Neuronal stem cell (in vitro differentiated cells): ENCODE measurements at regions not wholly inside any gene's neighbourhood (a gene's known extent, or its start where the extent isn't known, plus 50 kb on each side); places are given as distances from the start of the nearest gene placed in this dataset.
A peak's percentile ranks its signal among the peaks of the same experiment; 100 is the strongest.

Experiments
- DNase-seq: peaks from one replicate; pipeline ENCODE4 v3.0.0-alpha.2; 2013; ENCODE audit warnings: low spot score
- H2AFZ ChIP-seq: one replicate; pipeline ENCODE4 v1.6.1; 2013; ENCODE audit warnings: mild to moderate bottlenecking, low read length, inconsistent platforms
- H2AK5ac ChIP-seq: 2 replicates; pipeline ENCODE4 v1.6.1; 2013; ENCODE audit warnings: low read depth, mild to moderate bottlenecking, inconsistent platforms, low read length, moderate library complexity, mixed read lengths
- H2BK120ac ChIP-seq: 2 replicates; pipeline ENCODE4 v1.6.1; 2013; ENCODE audit warnings: low read depth, mild to moderate bottlenecking, inconsistent platforms, low read length, moderate library complexity, mixed read lengths
- H2BK12ac ChIP-seq: one replicate; pipeline ENCODE4 v1.6.1; 2013; ENCODE audit warnings: low read length, inconsistent platforms
- H2BK15ac ChIP-seq: 2 replicates; pipeline ENCODE4 v1.6.1; 2013; ENCODE audit warnings: mild to moderate bottlenecking, low read length, inconsistent platforms, mixed read lengths
- H2BK5ac ChIP-seq: one replicate; pipeline ENCODE4 v1.6.1; 2013; ENCODE audit warnings: inconsistent platforms, mild to moderate bottlenecking, low read length, moderate library complexity
- H3K14ac ChIP-seq: one replicate; pipeline ENCODE4 v1.6.1; 2013; ENCODE audit warnings: low read length, inconsistent platforms
- H3K18ac ChIP-seq: 2 replicates; pipeline ENCODE4 v1.6.1; 2013; ENCODE audit warnings: low read length, inconsistent platforms
- H3K23ac ChIP-seq: 2 replicates; pipeline ENCODE4 v1.6.1; 2013; ENCODE audit warnings: low read depth, mild to moderate bottlenecking, mixed read lengths, low read length, inconsistent platforms; ENCODE audit not compliant: poor library complexity
- H3K27ac ChIP-seq: replicated peaks from 3 replicates; pipeline ENCODE4 v1.5.1; 2013; ENCODE audit warnings: low read length, inconsistent platforms
- H3K27me3 ChIP-seq, 3 experiments: 2 replicates each; pipeline ENCODE4 v1.6.1; 2013; ENCODE audit warnings: low read length in 3 of 3, mild to moderate bottlenecking in 2 of 3, inconsistent platforms in 1 of 3, low read depth in 1 of 3, mixed read lengths in 1 of 3, moderate library complexity in 1 of 3; ENCODE audit not compliant: control insufficient read depth in 3 of 3, insufficient read depth in 3 of 3
- H3K36me3 ChIP-seq, 2 donors: replicated peaks in 1 of 2; 2 replicates each; pipeline ENCODE4 v1.6.1; 2013; ENCODE audit warnings: low read length in 2 of 2; ENCODE audit not compliant: control insufficient read depth in 2 of 2, insufficient read depth in 2 of 2
- H3K4ac ChIP-seq: 2 replicates; pipeline ENCODE4 v1.6.1; 2013; ENCODE audit warnings: inconsistent platforms, mild to moderate bottlenecking, low read length, moderate library complexity
- H3K4me1 ChIP-seq, 2 donors: 1 replicate in 1 of 2; 2 replicates in 1 of 2; pipeline ENCODE4 v1.6.1; 2013; ENCODE audit warnings: low read length in 2 of 2, low read depth in 1 of 2; ENCODE audit not compliant: control insufficient read depth in 2 of 2, insufficient read depth in 1 of 2
- H3K4me2 ChIP-seq: one replicate; pipeline ENCODE4 v1.6.1; 2013; ENCODE audit warnings: mild to moderate bottlenecking, low read length, inconsistent platforms; ENCODE audit not compliant: insufficient read depth, poor library complexity, severe bottlenecking
- H3K4me3 ChIP-seq, 2 donors: 2 replicates each; pipeline ENCODE4 v1.5.1; 2013; ENCODE audit warnings: low read length in 2 of 2, mild to moderate bottlenecking in 2 of 2, inconsistent platforms in 1 of 2, moderate library complexity in 1 of 2
- H3K79me1 ChIP-seq: one replicate; pipeline ENCODE4 v1.6.1; 2013; ENCODE audit warnings: low read depth, mild to moderate bottlenecking, inconsistent platforms, low read length, moderate library complexity
- H3K9ac ChIP-seq: one replicate; pipeline ENCODE4 v1.6.1; 2013; ENCODE audit warnings: mild to moderate bottlenecking, low read depth, low read length, inconsistent platforms; ENCODE audit not compliant: poor library complexity
- H3K9me3 ChIP-seq, 2 donors: replicated peaks in 1 of 2; 2 replicates each; pipeline versions ENCODE3 to v1.6.1; 2013; ENCODE audit warnings: low read length in 2 of 2, mild to moderate bottlenecking in 2 of 2, inconsistent platforms in 1 of 2, low read depth in 1 of 2, mixed read lengths in 1 of 2, moderate library complexity in 1 of 2; ENCODE audit not compliant: control insufficient read depth in 2 of 2, insufficient read depth in 1 of 2
- H4K8ac ChIP-seq: one replicate; pipeline ENCODE4 v1.6.1; 2013; ENCODE audit warnings: low read depth, mild to moderate bottlenecking, inconsistent platforms, low read length, moderate library complexity
- H4K91ac ChIP-seq: one replicate; pipeline ENCODE4 v1.6.1; 2013; ENCODE audit warnings: low read length, low read depth, mild to moderate bottlenecking, inconsistent platforms; ENCODE audit not compliant: poor library complexity
- WGBS, 2 donors: extraction: QIAGEN DNeasy Blood & Tissue Kit; methylation state at CpG; one replicate each; pipeline ENCODE4 v1.1.7; 2013; ENCODE audit warnings: missing lambda C conversion rate in 2 of 2, mixed read lengths in 1 of 2; ENCODE audit not compliant: insufficient read length in 2 of 2, insufficient replicate concordance in 1 of 2; ENCODE audit errors: extremely low coverage in 2 of 2; 5-methylcytosine and 5-hydroxymethylcytosine counted together

DNA sequence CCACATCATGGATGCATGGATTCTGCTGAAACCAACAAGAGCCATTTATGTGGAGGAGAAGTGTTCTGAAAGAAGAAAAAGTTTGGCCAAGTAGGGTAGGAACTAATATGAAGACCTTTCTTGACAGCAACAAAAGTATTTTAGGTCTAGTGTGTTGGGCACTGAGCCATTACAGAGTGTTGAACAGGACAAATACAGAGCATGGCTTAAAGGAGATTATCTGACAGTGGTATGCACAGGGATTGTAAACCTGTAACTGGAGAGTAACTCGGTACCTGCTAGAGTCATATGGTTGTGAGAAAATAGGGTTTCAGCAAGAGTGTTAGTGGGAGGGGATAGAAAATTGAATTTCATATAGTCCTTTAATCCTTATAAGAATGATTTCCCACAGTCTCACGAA lies 513.2 kb upstream of the WWC1 start:
- WGBS, 2 donors, result no CpG with 5 or more reads among the region's 2 CpGs

DNA sequence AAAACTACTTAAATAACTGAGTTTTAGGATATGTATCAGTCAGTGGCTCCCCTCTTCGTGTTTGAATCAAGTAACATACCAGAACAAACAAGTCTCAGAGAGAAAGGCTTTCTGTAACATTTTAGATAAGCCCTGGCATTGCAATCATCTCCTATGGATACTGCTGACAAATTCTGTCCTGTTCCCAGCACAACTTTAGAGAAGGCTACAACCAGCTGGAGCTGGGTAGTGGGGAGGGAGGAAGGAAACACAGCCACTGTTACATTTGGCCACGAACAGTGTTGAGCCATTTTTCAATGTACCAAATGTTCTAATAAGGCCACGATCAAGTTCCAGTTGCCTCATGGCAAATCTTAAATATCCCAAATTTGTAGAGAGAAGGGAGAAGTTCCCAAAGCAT lies 511.8 kb upstream of the WWC1 start:
- Histone ChIP-seq H3K27ac (no peak overlapping the region), H3K4me1 (no peaks in the 10 kb centered on the region), H3K27me3 (no peaks in the 10 kb centered on the region), H4K91ac (no peak overlapping the region), H2BK120ac (no peak overlapping the region), H3K18ac (no peak overlapping the region), H4K8ac (no peak overlapping the region), H3K14ac (no peak overlapping the region), H2AK5ac (no peak overlapping the region), H3K79me1 (no peaks in the 10 kb centered on the region), H3K23ac (no peak overlapping the region), H3K4ac (no peak overlapping the region), H3K4me2 (no peak overlapping the region), H3K9me3 (no peaks in the 10 kb centered on the region), H2BK5ac (no peak overlapping the region), H3K9ac (no peak overlapping the region), H2BK15ac (no peak overlapping the region), H3K4me3 (no peak overlapping the region), H2AFZ (no peak overlapping the region), H2BK12ac (no peak overlapping the region), H3K36me3 (no peaks in the 10 kb centered on the region)
- no peak for DNase-seq
- no CpG with 5 or more reads among the region's 3 CpGs for WGBS, 2 donors

More for the DNA sequence above, 513.2 kb upstream of the WWC1 start:
- no peak overlapping the region for H2AK5ac ChIP-seq
- H3K9ac ChIP-seq, result no peak overlapping the region
- no peaks in the 10 kb centered on the region for H3K79me1 ChIP-seq
- no peaks in the 10 kb centered on the region for H3K9me3 ChIP-seq
- no peaks in the 10 kb centered on the region for H3K4me1 ChIP-seq
- H2AFZ ChIP-seq, result no peak overlapping the region
- H2BK120ac ChIP-seq, result no peak overlapping the region
- H2BK12ac ChIP-seq, result no peak overlapping the region
- H2BK15ac ChIP-seq, result no peak overlapping the region
- no peak overlapping the region for H3K27ac ChIP-seq
- no peak overlapping the region for H2BK5ac ChIP-seq
- DNase-seq, result no peak
- no peaks in the 10 kb centered on the region for H3K36me3 ChIP-seq
- no peak overlapping the region for H3K14ac ChIP-seq
- no peaks in the 10 kb centered on the region for H3K27me3 ChIP-seq
- H3K18ac ChIP-seq, result no peak overlapping the region
- H3K4ac ChIP-seq, result no peak overlapping the region
- no peak overlapping the region for H3K4me2 ChIP-seq
- H4K91ac ChIP-seq, result no peak overlapping the region
- H3K4me3 ChIP-seq, result no peak overlapping the region
- H3K23ac ChIP-seq, result no peak overlapping the region
- H4K8ac ChIP-seq, result no peak overlapping the region

DNA sequence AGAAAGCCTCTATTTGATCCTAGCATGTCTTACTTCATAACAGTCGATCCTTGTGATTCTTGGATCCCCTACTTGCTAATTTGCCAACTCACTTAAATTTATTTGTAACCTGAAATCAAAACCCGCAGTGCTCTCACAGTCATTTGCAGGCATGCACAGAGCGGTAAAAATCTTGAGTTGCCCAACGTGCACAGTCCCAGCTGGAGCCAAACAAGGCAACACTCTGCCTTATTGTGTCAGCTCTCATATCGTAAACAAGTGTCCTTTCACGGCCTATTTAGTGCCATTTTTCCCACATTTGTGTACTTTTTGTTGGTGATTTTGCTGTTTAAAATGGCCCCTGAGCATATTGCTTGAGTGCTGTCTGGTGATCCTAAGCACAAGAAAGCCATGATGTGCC lies 511.3 kb upstream of the WWC1 start:
- Histone ChIP-seq H2AK5ac (no peak overlapping the region), H2BK120ac (no peak overlapping the region), H3K9me3 (no peaks in the 10 kb centered on the region), H2BK15ac (no peak overlapping the region), H3K14ac (no peak overlapping the region), H3K27ac (no peak overlapping the region), H4K8ac (no peak overlapping the region), H3K27me3 (no peaks in the 10 kb centered on the region), H2BK5ac (no peak overlapping the region), H2AFZ (no peak overlapping the region), H3K4me1 (no peaks in the 10 kb centered on the region), H3K23ac (no peak overlapping the region), H3K79me1 (no peaks in the 10 kb centered on the region), H4K91ac (no peak overlapping the region), H3K36me3 (no peaks in the 10 kb centered on the region), H3K4me2 (no peak overlapping the region), H3K4ac (no peak overlapping the region), H3K9ac (no peak overlapping the region), H3K4me3 (no peak overlapping the region), H2BK12ac (no peak overlapping the region), H3K18ac (no peak overlapping the region)
- no CpG with 5 or more reads among the region's 6 CpGs for WGBS, 2 donors
- DNase-seq, result no peak

DNA sequence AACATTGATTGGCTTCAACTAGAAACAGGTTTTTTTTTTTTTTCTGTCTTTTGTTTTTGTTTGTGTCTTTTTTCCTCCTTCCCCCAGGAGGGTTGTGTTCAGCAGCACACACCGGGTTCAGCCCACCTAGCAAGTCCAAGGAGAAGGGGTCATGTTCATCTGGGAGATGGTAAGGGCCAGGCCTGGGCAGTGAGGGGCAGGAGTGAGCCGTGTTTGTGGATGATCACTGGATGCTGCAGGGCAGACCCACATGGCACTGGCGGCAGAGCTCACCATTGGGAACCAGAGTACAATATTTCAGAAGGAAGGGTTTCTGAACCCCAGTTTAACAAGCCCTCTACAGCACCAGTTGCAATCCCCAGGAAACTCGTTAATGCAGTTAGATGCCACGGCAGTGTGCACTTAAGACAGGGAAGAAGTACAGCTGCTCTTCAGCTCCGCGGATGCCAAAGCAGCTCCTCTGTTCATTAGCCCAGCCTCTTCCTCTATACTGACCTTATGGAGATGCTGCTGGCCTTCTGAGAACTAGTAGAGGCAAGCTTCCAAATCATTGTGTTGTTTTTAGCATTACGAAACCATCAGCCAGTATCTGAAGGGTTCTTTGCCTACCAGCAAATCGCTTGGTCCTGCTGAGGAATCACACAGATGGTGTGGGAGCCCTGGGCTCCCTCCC lies 508.2 kb upstream of the WWC1 start:
- no peak overlapping the region for H4K91ac ChIP-seq
- H2AFZ ChIP-seq, result no peak overlapping the region
- no peak overlapping the region for H3K23ac ChIP-seq
- DNase-seq, result no peak
- H3K36me3 ChIP-seq, result no peaks in the 10 kb centered on the region
- H3K9ac ChIP-seq, result no peak overlapping the region
- no peaks in the 10 kb centered on the region for H3K79me1 ChIP-seq
- no CpG with 5 or more reads among the region's 9 CpGs for WGBS, 2 donors
- H3K27me3 ChIP-seq, result no peaks in the 10 kb centered on the region
- H3K4me1 ChIP-seq, result no peaks in the 10 kb centered on the region
- no peak overlapping the region for H2BK120ac ChIP-seq
- H2BK12ac ChIP-seq, result no peak overlapping the region
- H3K4ac ChIP-seq, result no peak overlapping the region
- no peak overlapping the region for H2AK5ac ChIP-seq
- no peaks in the 10 kb centered on the region for H3K9me3 ChIP-seq
- H2BK15ac ChIP-seq, result no peak overlapping the region
- no peak overlapping the region for H3K14ac ChIP-seq
- no peak overlapping the region for H3K18ac ChIP-seq
- no peak overlapping the region for H3K4me2 ChIP-seq
- H3K27ac ChIP-seq, result no peak overlapping the region
- H3K4me3 ChIP-seq, result peak overlapping the region in 1 of 2 donors; percentile 6
- no peak overlapping the region for H4K8ac ChIP-seq
- H2BK5ac ChIP-seq, result no peak overlapping the region
